GM23338 (cell line): ENCODE measurements at regions not wholly inside any gene's neighbourhood (a gene's known extent, or its start where the extent isn't known, plus 50 kb on each side); places are given as distances from the start of the nearest gene placed in this dataset.

Experiments used
- ATAC-seq: fragments of 200-7000 bp; cut with Tn5 transposase; 3 replicates; pipeline ENCODE4 v1.9.1; 2020
- DNase-seq: peaks from one replicate; pipeline ENCODE4 v3.0.0-alpha.2; 2015; ENCODE audit warnings: low spot score
- H2AFZ ChIP-seq: fragments of 200-600 bp; sonication (generic); 2 replicates; pipeline ENCODE4 v1.8.0; 2016; ENCODE audit warnings: antibody characterized with exemption, mild to moderate bottlenecking, moderate library complexity
- H3F3A ChIP-seq: fragments of 200-600 bp; sonication (generic); replicated peaks from 2 replicates; pipeline ENCODE4 v1.8.0; 2017; ENCODE audit warnings: antibody characterized with exemption, mixed run types, low read depth
- H3K27ac ChIP-seq: fragments of 200-600 bp; sonication (generic); 2 replicates; pipeline ENCODE4 v1.6.1; 2016; ENCODE audit warnings: low read depth
- H3K27me3 ChIP-seq: fragments of 200-600 bp; sonication (generic); 2 replicates; pipeline ENCODE4 v1.8.0; 2016; ENCODE audit warnings: mild to moderate bottlenecking, mixed run types, moderate library complexity; ENCODE audit not compliant: insufficient read depth
- H3K36me3 ChIP-seq: fragments of 200-600 bp; sonication (generic); 2 replicates; pipeline ENCODE4 v1.8.0; 2016; ENCODE audit warnings: mild to moderate bottlenecking; ENCODE audit not compliant: insufficient read depth
- H3K4me1 ChIP-seq: fragments of 200-600 bp; sonication (generic); 2 replicates; pipeline ENCODE4 v1.8.0; 2016; ENCODE audit warnings: mild to moderate bottlenecking, moderate library complexity; ENCODE audit not compliant: insufficient read depth
- H3K4me2 ChIP-seq: fragments of 200-600 bp; sonication (generic); 2 replicates; pipeline ENCODE4 v1.7.1; 2017; ENCODE audit warnings: mixed run types
- H3K4me3 ChIP-seq: fragments of 200-600 bp; sonication (generic); 2 replicates; pipeline ENCODE4 v1.6.1; 2016; ENCODE audit warnings: mixed run types
- H3K79me2 ChIP-seq: fragments of 200-600 bp; sonication (generic); replicated peaks from 2 replicates; pipeline ENCODE4 v1.8.0; 2017; ENCODE audit warnings: mild to moderate bottlenecking; ENCODE audit not compliant: insufficient read depth
- H3K9me2 ChIP-seq: fragments of 200-600 bp; sonication (generic); 2 replicates; pipeline ENCODE4 v1.8.0; 2017; ENCODE audit not compliant: insufficient read depth
- H4K20me1 ChIP-seq: fragments of 200-600 bp; sonication (generic); replicated peaks from 2 replicates; pipeline ENCODE4 v1.8.0; 2017; ENCODE audit warnings: mild to moderate bottlenecking; ENCODE audit not compliant: insufficient read depth
- H3K27ac Mint-ChIP-seq: 2 replicates; pipeline ENCODE4 v1.8.0; 2020; ENCODE audit warnings: inconsistent platforms, mild to moderate bottlenecking, moderate library complexity, mixed read lengths
- H3K27me3 Mint-ChIP-seq: 3 replicates; pipeline ENCODE4 v1.8.0; 2022; ENCODE audit warnings: low read depth, mild to moderate bottlenecking, moderate library complexity, mixed read lengths, inconsistent platforms; ENCODE audit not compliant: insufficient read depth, poor library complexity
- H3K36me3 Mint-ChIP-seq: 3 replicates; pipeline ENCODE4 v1.8.0; 2021; ENCODE audit warnings: low read depth, mild to moderate bottlenecking, inconsistent platforms, moderate library complexity, mixed read lengths
- H3K4me1 Mint-ChIP-seq: 3 replicates; pipeline ENCODE4 v1.8.0; 2020; ENCODE audit warnings: mild to moderate bottlenecking, inconsistent platforms, mixed read lengths
- H3K4me3 Mint-ChIP-seq: 3 replicates; pipeline ENCODE4 v1.8.0; 2021; ENCODE audit warnings: moderate library complexity, mild to moderate bottlenecking, inconsistent platforms, mixed read lengths
- H3K9me3 Mint-ChIP-seq: 3 replicates; pipeline ENCODE4 v1.8.0; 2020; ENCODE audit warnings: moderate library complexity, mild to moderate bottlenecking, inconsistent platforms, mixed read lengths
- CTCF ChIP-seq, 2 experiments: fragments of 200-600 bp in 1 of 2; sonication (generic) in 1 of 2; conservative IDR thresholded peaks; 2 replicates each; pipeline versions ENCODE4 v1.5.1 to v1.6.1; 2016 to 2017; ENCODE audit warnings: antibody characterized with exemption in 2 of 2, low read depth in 2 of 2, mild to moderate bottlenecking in 2 of 2, moderate library complexity in 1 of 2
- EZH2 ChIP-seq: fragments of 200-600 bp; sonication (generic); IDR thresholded peaks from one replicate; pipeline ENCODE4 v1.8.0; 2017; ENCODE audit warnings: antibody characterized with exemption, mild to moderate bottlenecking, low read depth; ENCODE audit not compliant: unreplicated experiment
- NANOG ChIP-seq: IDR thresholded peaks from 2 replicates; pipeline ENCODE4 v1.6.1; 2016; ENCODE audit warnings: antibody characterized with exemption, borderline replicate concordance
- ZNF114 ChIP-seq: fragments of 250-450 bp; sonication (Bioruptor Pico); IDR thresholded peaks from 2 replicates; pipeline ENCODE4 v1.5.0; 2020; ENCODE audit warnings: mild to moderate bottlenecking, moderate library complexity
- ZNF462 ChIP-seq: fragments of 250-450 bp; sonication (Bioruptor Pico); IDR thresholded peaks from 2 replicates; pipeline ENCODE4 v1.5.0; 2020; ENCODE audit warnings: mild to moderate bottlenecking, moderate library complexity

GRCh38 chr9:116020146-116020545, 133.4 kb upstream of the PAPPA start:
- H3K9me3 Mint-ChIP-seq: no peaks in the 10 kb centered on the region
- Histone ChIP-seq H3F3A (no peaks in the 10 kb centered on the region), H3K27ac (no peak overlapping the region), H3K4me1 (no peaks in the 10 kb centered on the region), H4K20me1 (no peaks in the 10 kb centered on the region), H3K9me2 (no peaks in the 10 kb centered on the region), H2AFZ (no peak overlapping the region), H3K79me2 (no peaks in the 10 kb centered on the region), H3K27me3 (no peaks in the 10 kb centered on the region), H3K36me3 (no peaks in the 10 kb centered on the region), H3K4me2 (no peak overlapping the region), H3K4me3 (no peak overlapping the region)
- no peak overlapping the region for H3K27ac Mint-ChIP-seq
- H3K4me3 Mint-ChIP-seq: no peak overlapping the region
- ATAC-seq (no peak), DNase-seq (no peak)
- H3K4me1 Mint-ChIP-seq: no peaks in the 10 kb centered on the region
- no peaks in the 10 kb centered on the region for H3K27me3 Mint-ChIP-seq
- TF ChIP-seq EZH2: no peak
- TF ChIP-seq NANOG: no peak
- no peak for TF ChIP-seq CTCF (conservative IDR thresholded peaks at IDR 0.05; ENCODE audit: low read depth in 2 of 2)
- TF ChIP-seq ZNF114 (CRISPR knock-in tag): no peak
- TF ChIP-seq ZNF462 (CRISPR knock-in tag): no peak
- H3K36me3 Mint-ChIP-seq: no peaks in the 10 kb centered on the region
